NCI-H128 (cell line): ENCODE measurements at regions not wholly inside any gene's neighbourhood (a gene's known extent, or its start where the extent isn't known, plus 50 kb on each side); places are given as distances from the start of the nearest gene placed in this dataset.

ENCODE experiments used
- DNase-seq: peaks from one replicate; lab custom pipeline; 2025; ENCODE audit not compliant: unreplicated experiment; lab: John Stamatoyannopoulos, UW

GRCh38 chr14:55734731-55735130 is 154.7 kb downstream of the KTN1 start:
- DNase-seq = no peak

- no peak for DNase-seq
These were observed 160.1 kb downstream of the KTN1 start for GRCh38 chr14:55739967-55740648.

- DNase-seq = no peak
These were observed 160.6 kb downstream of the KTN1 start for GRCh38 chr14:55740649-55740989.

- no peak for DNase-seq
These were observed 161.2 kb downstream of the KTN1 start for GRCh38 chr14:55741240-55741639.

GRCh38 chr14:55743551-55743950 is 163.5 kb downstream of the KTN1 start:
- DNase-seq = no peak

GRCh38 chr14:55744321-55744720 is 164.3 kb downstream of the KTN1 start:
- DNase-seq = no peak

- no peak for DNase-seq
These were observed 165.9 kb downstream of the KTN1 start for GRCh38 chr14:55745906-55746305.

- no peak for DNase-seq
These were observed 166.6 kb downstream of the KTN1 start for GRCh38 chr14:55746558-55746957.

- DNase-seq = no peak
These were observed 167.2 kb downstream of the KTN1 start for GRCh38 chr14:55747186-55747585.

- no peak for DNase-seq
These were observed 169.3 kb downstream of the KTN1 start for GRCh38 chr14:55749201-55749812.

GRCh38 chr14:55749946-55750345 is 169.9 kb downstream of the KTN1 start:
- DNase-seq = no peak

GRCh38 chr14:55752580-55753390 is 172.8 kb downstream of the KTN1 start:
- DNase-seq = no peak

- DNase-seq = no peak
These were observed 174.5 kb downstream of the KTN1 start for GRCh38 chr14:55754471-55754870.

- DNase-seq = no peak
These were observed 174.9 kb downstream of the KTN1 start for GRCh38 chr14:55754871-55755270.

GRCh38 chr14:55756078-55756477 is 176.1 kb downstream of the KTN1 start:
- no peak for DNase-seq

GRCh38 chr14:55756557-55756956 is 176.6 kb downstream of the KTN1 start:
- DNase-seq = no peak

GRCh38 chr14:55758796-55759195 is 178.8 kb downstream of the KTN1 start:
- no peak for DNase-seq

GRCh38 chr14:55760789-55761566 is 181.0 kb downstream of the KTN1 start:
- DNase-seq = no peak

GRCh38 chr14:55761651-55762050 is 181.6 kb downstream of the KTN1 start:
- no peak for DNase-seq

- DNase-seq = no peak
These were observed 182.7 kb downstream of the KTN1 start for GRCh38 chr14:55762595-55763232.

GRCh38 chr14:55764784-55765183 is 184.8 kb downstream of the KTN1 start:
- no peak for DNase-seq
